ENCODE measurements at regions not wholly inside any gene's neighbourhood (a gene's known extent, or its start where the extent isn't known, plus 50 kb on each side); places are given as distances from the start of the nearest gene placed in this dataset.
"Not testable (repeated sequence)": the region's sequence is repeated elsewhere in the genome, so short reads cannot be mapped to it uniquely, and the experiment has no call there.

DNA sequence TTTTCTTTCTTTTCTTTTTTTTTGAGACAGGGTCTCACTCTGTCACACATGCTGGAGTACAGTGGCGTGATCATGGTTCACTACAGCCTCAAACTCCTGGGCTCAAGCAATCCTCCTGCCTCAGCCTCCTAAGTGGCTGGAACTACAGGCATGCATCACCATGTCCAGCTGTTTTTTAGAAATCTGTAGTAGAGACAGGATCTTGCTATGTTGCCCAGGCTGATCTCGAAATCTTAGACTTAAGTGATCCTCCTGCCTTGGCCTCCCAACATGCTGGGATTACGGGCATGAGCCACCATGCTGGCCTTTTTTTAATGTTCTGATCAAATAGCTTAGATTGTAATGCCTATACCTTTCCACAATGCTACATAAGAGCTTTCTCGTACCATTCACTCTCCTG is 107.0 kb upstream of the KCTD7 start:
- DNase-seq (ENCODE audit: extremely low spot score, unreplicated experiment) = no peak
- no peaks in the 10 kb centered on the region for H3K36me3 Mint-ChIP-seq (ENCODE audit: unreplicated experiment)
- H3K4me1 Mint-ChIP-seq (ENCODE audit: unreplicated experiment) = no peaks in the 10 kb centered on the region
- no peak overlapping the region for H3K27ac Mint-ChIP-seq (ENCODE audit: unreplicated experiment)
- H3K4me3 Mint-ChIP-seq (ENCODE audit: unreplicated experiment) = no peak overlapping the region
- no peaks in the 10 kb centered on the region for H3K9me3 Mint-ChIP-seq (ENCODE audit: unreplicated experiment)
- TF ChIP-seq CTCF (IDR thresholded peaks at IDR 0.05) = no peak
- H3K27me3 Mint-ChIP-seq (ENCODE audit: unreplicated experiment) = peaks cover 3% of the 10 kb centered on the region

- H3K36me3 Mint-ChIP-seq (ENCODE audit: unreplicated experiment) = no peaks in the 10 kb centered on the region
- TF ChIP-seq CTCF (IDR thresholded peaks at IDR 0.05) = peak; percentile 36
- no peak overlapping the region for H3K4me3 Mint-ChIP-seq (ENCODE audit: unreplicated experiment)
- no peaks in the 10 kb centered on the region for H3K9me3 Mint-ChIP-seq (ENCODE audit: unreplicated experiment)
- no peak overlapping the region for H3K27ac Mint-ChIP-seq (ENCODE audit: unreplicated experiment)
- DNase-seq (ENCODE audit: extremely low spot score, unreplicated experiment) = no peak
- H3K27me3 Mint-ChIP-seq (ENCODE audit: unreplicated experiment) = peaks cover 3% of the 10 kb centered on the region
- H3K4me1 Mint-ChIP-seq (ENCODE audit: unreplicated experiment) = no peaks in the 10 kb centered on the region
Observed at GRCh38 chr7:66522518-66522917, 106.2 kb upstream of the KCTD7 start.

DNA sequence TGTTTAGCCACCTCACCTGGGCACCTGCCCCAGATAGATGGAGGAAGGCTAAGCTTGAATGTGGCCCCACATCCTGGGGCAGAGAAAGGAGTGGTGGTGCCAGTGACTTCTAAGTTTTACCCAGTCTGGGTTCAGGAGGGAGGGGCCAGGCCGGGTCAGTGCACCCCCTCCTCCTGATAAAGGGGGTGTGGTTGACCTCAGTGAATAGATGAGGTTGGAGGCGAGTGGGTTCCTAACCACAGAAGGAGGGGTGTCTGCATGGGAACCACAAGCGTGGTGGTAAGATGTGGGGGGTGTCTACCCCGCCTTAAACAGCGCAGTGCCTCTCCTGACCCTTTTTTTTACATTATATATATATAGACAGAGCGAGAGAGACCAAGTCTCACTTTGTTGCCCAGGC is 105.3 kb upstream of the KCTD7 start:
- no peak for TF ChIP-seq CTCF (IDR thresholded peaks at IDR 0.05)
- no peak for DNase-seq (ENCODE audit: extremely low spot score, unreplicated experiment)
- Mint-ChIP-seq H3K27me3 (ENCODE audit: unreplicated experiment) (peaks cover 3% of the 10 kb centered on the region), H3K4me1 (ENCODE audit: unreplicated experiment) (no peaks in the 10 kb centered on the region), H3K27ac (ENCODE audit: unreplicated experiment) (no peak overlapping the region), H3K4me3 (ENCODE audit: unreplicated experiment) (no peak overlapping the region), H3K9me3 (ENCODE audit: unreplicated experiment) (no peaks in the 10 kb centered on the region), H3K36me3 (ENCODE audit: unreplicated experiment) (no peaks in the 10 kb centered on the region)

- Mint-ChIP-seq H3K36me3 (ENCODE audit: unreplicated experiment) (peaks cover 2% of the 10 kb centered on the region), H3K9me3 (ENCODE audit: unreplicated experiment) (no peaks in the 10 kb centered on the region), H3K27ac (ENCODE audit: unreplicated experiment) (no peak overlapping the region), H3K4me3 (ENCODE audit: unreplicated experiment) (no peak overlapping the region), H3K27me3 (ENCODE audit: unreplicated experiment) (peaks cover 3% of the 10 kb centered on the region), H3K4me1 (ENCODE audit: unreplicated experiment) (no peaks in the 10 kb centered on the region)
- no peak for DNase-seq (ENCODE audit: extremely low spot score, unreplicated experiment)
- no peak for TF ChIP-seq CTCF (IDR thresholded peaks at IDR 0.05)
Observed at GRCh38 chr7:66524738-66525137, 103.9 kb upstream of the KCTD7 start.

DNA sequence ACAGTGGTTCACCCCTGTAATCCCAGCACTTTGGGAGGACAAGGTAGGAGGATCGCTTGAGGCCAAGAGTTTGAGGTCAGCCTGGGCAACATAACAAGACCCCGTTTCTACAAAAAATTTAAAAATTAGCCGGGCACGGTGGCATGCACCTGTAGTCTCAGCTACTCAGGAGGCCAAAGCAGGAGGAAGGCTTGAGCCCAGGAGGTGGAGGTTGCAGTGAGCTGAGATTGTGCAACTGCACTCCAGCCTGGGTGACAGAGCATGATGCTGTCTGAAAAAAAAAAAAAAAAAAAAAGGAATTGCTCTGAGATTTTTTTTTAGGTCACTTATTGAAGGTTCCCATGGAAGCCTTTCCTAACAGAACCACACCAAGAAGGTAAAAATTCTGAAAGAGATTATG is 101.9 kb upstream of the KCTD7 start:
- not testable (repeated sequence) for H3K36me3 Mint-ChIP-seq (ENCODE audit: unreplicated experiment); H3K27me3 Mint-ChIP-seq (ENCODE audit: unreplicated experiment); H3K4me3 Mint-ChIP-seq (ENCODE audit: unreplicated experiment); H3K9me3 Mint-ChIP-seq (ENCODE audit: unreplicated experiment); DNase-seq (ENCODE audit: extremely low spot score, unreplicated experiment); H3K27ac Mint-ChIP-seq (ENCODE audit: unreplicated experiment); H3K4me1 Mint-ChIP-seq (ENCODE audit: unreplicated experiment)

- Mint-ChIP-seq H3K9me3 (ENCODE audit: unreplicated experiment) (no peaks in the 10 kb centered on the region), H3K4me1 (ENCODE audit: unreplicated experiment) (no peaks in the 10 kb centered on the region), H3K27ac (ENCODE audit: unreplicated experiment) (no peak overlapping the region), H3K27me3 (ENCODE audit: unreplicated experiment) (no peaks in the 10 kb centered on the region), H3K4me3 (ENCODE audit: unreplicated experiment) (no peak overlapping the region), H3K36me3 (ENCODE audit: unreplicated experiment) (peaks cover 6% of the 10 kb centered on the region)
- DNase-seq (ENCODE audit: extremely low spot score, unreplicated experiment) = no peak
- TF ChIP-seq CTCF (IDR thresholded peaks at IDR 0.05) = no peak
Observed at GRCh38 chr7:66528652-66529051, 100.0 kb upstream of the KCTD7 start.

Data from osteocyte (in vitro differentiated cells).